HepG2 (cell line): ENCODE measurements at regions not wholly inside any gene's neighbourhood (a gene's known extent, or its start where the extent isn't known, plus 50 kb on each side); places are given as distances from the start of the nearest gene placed in this dataset.

Experiments used
- ATAC-seq: fragments of 200-7000 bp; cut with Tn5 transposase; 3 replicates; pipeline ENCODE4 v1.9.1; 2020; ENCODE audit warnings: mild to moderate bottlenecking, moderate library complexity
- BruUV-seq: library from RNA; stranded (reverse); fragments of 400-500 nt; replicated peaks from 2 replicates; lab custom pipeline; 2021; lab: Mats Ljungman, UMichigan
- CTCF ChIA-PET: fragments of 300-600 bp; formaldehyde crosslinking; extraction: SDS; loops from one replicate; lab custom pipeline; 2021; ENCODE audit warnings: low total read pairs, inconsistent platforms, low intra/inter-chr PET ratio; lab: Yijun Ruan, JAX
- POLR2A ChIA-PET: fragments of 350-600 bp; sonication (Branson Sonifier 250); formaldehyde crosslinking; loops from one replicate; lab custom pipeline; 2020; ENCODE audit warnings: antibody characterized with exemption, inconsistent platforms; lab: Yijun Ruan, JAX
- DNase-seq: peaks from one replicate; pipeline ENCODE4 v3.0.0-alpha.2; 2015; ENCODE audit warnings: low spot score
- FAIRE-seq: peaks from 3 replicates; lab custom pipeline; 2011; peaks lifted over from hg19 to GRCh38; lab: Jason Lieb, UNC
- H2AFZ ChIP-seq: one replicate; pipeline ENCODE4 v1.6.1; 2011; ENCODE audit warnings: low read length, inconsistent platforms
- H3K27ac ChIP-seq: fragments of 300-600 bp; 3 replicates; pipeline ENCODE4 v1.8.0; 2011; ENCODE audit warnings: mixed run types, mild to moderate bottlenecking, mixed read lengths, low read length, inconsistent platforms; ENCODE audit not compliant: insufficient read depth; ENCODE audit errors: extremely low read length
- H3K27me3 ChIP-seq, 2 experiments: fragments of 200-600 bp in 1 of 2; 2 replicates in 1 of 2; 3 replicates in 1 of 2; pipeline versions ENCODE4 v1.6.0 to v1.8.0; 2011; ENCODE audit warnings: low read length in 2 of 2, mild to moderate bottlenecking in 2 of 2, moderate library complexity in 2 of 2, inconsistent platforms in 1 of 2; ENCODE audit not compliant: insufficient read depth in 2 of 2, control insufficient read depth in 1 of 2
- H3K36me3 ChIP-seq, 2 experiments: fragments of 200-600 bp in 1 of 2; replicated peaks in 1 of 2; 2 replicates in 1 of 2; 3 replicates in 1 of 2; pipeline versions ENCODE4 v1.5.1 to v1.8.0; 2011; ENCODE audit warnings: low read length in 2 of 2, inconsistent platforms in 1 of 2; ENCODE audit not compliant: insufficient read depth in 2 of 2, control insufficient read depth in 1 of 2
- H3K4me1 ChIP-seq: 2 replicates; pipeline ENCODE4 v1.5.1; 2012; ENCODE audit warnings: low read length, inconsistent platforms; ENCODE audit not compliant: insufficient read depth
- H3K4me2 ChIP-seq: 2 replicates; pipeline ENCODE4 v1.6.0; 2011; ENCODE audit warnings: low read depth, low read length, inconsistent platforms
- H3K4me3 ChIP-seq, 3 experiments: fragments of 200-600 bp in 1 of 3; sonication (generic), shearing (Covaris generic) in 1 of 3; replicated peaks in 1 of 3; 2 replicates each; pipeline ENCODE4 v1.5.1; 2011 to 2016; ENCODE audit warnings: low read length in 3 of 3, inconsistent platforms in 2 of 3, low read depth in 2 of 3, mild to moderate bottlenecking in 2 of 3, control low read depth in 1 of 3, mixed read lengths in 1 of 3; ENCODE audit not compliant: insufficient read depth in 1 of 3
- H3K79me2 ChIP-seq: one replicate; pipeline ENCODE4 v1.6.1; 2011; ENCODE audit warnings: low read length, inconsistent platforms; ENCODE audit not compliant: insufficient read depth
- H3K9ac ChIP-seq: 2 replicates; pipeline ENCODE4 v1.6.0; 2011; ENCODE audit warnings: mild to moderate bottlenecking, low read depth, low read length, inconsistent platforms; ENCODE audit not compliant: insufficient read depth
- H3K9me3 ChIP-seq: 2 replicates; pipeline ENCODE4 v1.5.1; 2012; ENCODE audit warnings: mild to moderate bottlenecking, low read length
- H4K20me1 ChIP-seq: 2 replicates; pipeline ENCODE4 v1.6.0; 2011; ENCODE audit warnings: inconsistent platforms, mild to moderate bottlenecking, low read length, moderate library complexity; ENCODE audit not compliant: insufficient read depth
- DRAP1 ChIP-seq: IDR thresholded peaks from 2 replicates; pipeline ENCODE4 v1.6.1; 2016; ENCODE audit warnings: missing genetic modification reagents, missing compliant biosample characterization
- HDAC1 ChIP-seq: sonication (generic); formaldehyde crosslinking; IDR thresholded peaks from 2 replicates; pipeline ENCODE4 v1.5.1; 2020; ENCODE audit warnings: mild to moderate bottlenecking, missing genetic modification reagents
- HNF4A ChIP-seq: sonication (generic); formaldehyde crosslinking; IDR thresholded peaks from 2 replicates; pipeline ENCODE4 v1.4.0; 2020; ENCODE audit warnings: missing genetic modification reagents
- PAXIP1 ChIP-seq: sonication (generic); formaldehyde crosslinking; conservative IDR thresholded peaks from 2 replicates; pipeline ENCODE4 v1.4.0; 2020; ENCODE audit warnings: mild to moderate bottlenecking, missing genetic modification reagents, moderate library complexity
- SMAD3 ChIP-seq: sonication (generic); formaldehyde crosslinking; IDR thresholded peaks from 2 replicates; pipeline ENCODE4 v1.4.0; 2020; ENCODE audit warnings: missing genetic modification reagents
- SNRNP70 ChIP-seq: fragments of 200-400 bp; formaldehyde crosslinking; IDR thresholded peaks from 2 replicates; pipeline ENCODE4 v1.6.1; 2017; ENCODE audit warnings: mild to moderate bottlenecking, low read depth, low read length, moderate library complexity
- ZNF317 ChIP-seq: sonication (generic); formaldehyde crosslinking; IDR thresholded peaks from 2 replicates; pipeline ENCODE4 v1.5.0; 2020; ENCODE audit warnings: mild to moderate bottlenecking, missing genetic modification reagents
- WGBS: methylation state at CpG from one replicate; pipeline ENCODE4 v1.1.6; 2017; ENCODE audit warnings: low lambda C conversion rate; 5-methylcytosine and 5-hydroxymethylcytosine counted together
- in situ Hi-C: cut with HindIII; loops from 2 replicates; pipeline ENCODE4 v1.10.0; 2017; ENCODE audit warnings: low pct_unique_long_range_greater_than_20kb; ENCODE audit not compliant: extremely low pct_ligation_motif_present
- intact Hi-C: fragments of 100-400 bp; cut with micrococcal nuclease; formaldehyde crosslinking; loops from one replicate; pipeline ENCODE4 v1.10.0; 2022; ENCODE audit not compliant: unreplicated experiment

- peak; percentile 88 for ATAC-seq
- POLR2A ChIA-PET, result no interaction called here
- CTCF ChIA-PET, result no interaction called here
These were observed 212.0 kb downstream of the DMRT2 start for GRCh38 chr9:1261879-1262766.

More at GRCh38 chr9:1261879-1262766, 212.0 kb downstream of the DMRT2 start:
- Histone ChIP-seq H3K4me1 (peaks cover 15% of the 10 kb centered on the region), H3K27ac (no peak overlapping the region), H3K4me3 (no peak overlapping the region), H3K9me3 (no peaks in the 10 kb centered on the region), H2AFZ (no peak overlapping the region), H3K36me3 (no peaks in the 10 kb centered on the region), H3K79me2 (no peaks in the 10 kb centered on the region), H3K4me2 (0 out of 2 replicates have a peak overlapping the region, but pooled peaks have one; percentile 1), H3K27me3 (no peaks in the 10 kb centered on the region), H4K20me1 (no peaks in the 10 kb centered on the region), H3K9ac (no peak overlapping the region)
- DNase-seq (peak; percentile 17), FAIRE-seq (no peak)
- in situ Hi-C loops, result no loop called here
- WGBS, result 53% methylated on average over 6 of the region's 6 CpGs
- TF ChIP-seq HNF4A (peak; percentile 71; the same call in 1 of the 2 replicates), ZNF317 (CRISPR knock-in tag) (0 out of 2 replicates have a peak, but pooled peaks have one; percentile 37), SMAD3 (CRISPR knock-in tag) (no peak), DRAP1 (no peak), PAXIP1 (CRISPR knock-in tag) (0 out of 2 replicates have a peak, but pooled peaks have one; percentile 22), SNRNP70 (no peak), HDAC1 (CRISPR knock-in tag) (peak; percentile 14; the same call in 1 of the 2 replicates)
- intact Hi-C loops, result no loop called here
- BruUV-seq, result no TSS peak
